MM.1S (cell line): ENCODE measurements at regions not wholly inside any gene's neighbourhood (a gene's known extent, or its start where the extent isn't known, plus 50 kb on each side); places are given as distances from the start of the nearest gene placed in this dataset.
A peak's percentile ranks its signal among the peaks of the same experiment; 100 is the strongest.

ENCODE experiments used
- DNase-seq: peaks from one replicate; pipeline ENCODE4 v3.0.0-alpha.2; 2015
- H2AFZ ChIP-seq: fragments of 300-600 bp; sonication (generic); 2 replicates; pipeline ENCODE4 v1.6.0; 2016; ENCODE audit warnings: antibody characterized with exemption, low read length
- H3F3A ChIP-seq: fragments of 300-600 bp; sonication (generic); 2 replicates; pipeline ENCODE4 v1.6.1; 2016; ENCODE audit warnings: mild to moderate bottlenecking, antibody characterized with exemption, low read length, moderate library complexity, mixed read lengths; ENCODE audit not compliant: insufficient read depth
- H3K27ac ChIP-seq: fragments of 300-600 bp; sonication (generic); 2 replicates; pipeline ENCODE4 v1.5.1; 2016; ENCODE audit warnings: mild to moderate bottlenecking, low read length
- H3K27me3 ChIP-seq: fragments of 300-600 bp; sonication (generic); replicated peaks from 2 replicates; pipeline ENCODE4 v1.6.0; 2016; ENCODE audit warnings: low read length; ENCODE audit not compliant: insufficient read depth
- H3K36me3 ChIP-seq: fragments of 300-600 bp; sonication (generic); replicated peaks from 2 replicates; pipeline ENCODE4 v1.6.1; 2016; ENCODE audit warnings: mild to moderate bottlenecking, low read length, mixed read lengths; ENCODE audit not compliant: insufficient read depth
- H3K4me1 ChIP-seq: fragments of 300-600 bp; sonication (generic); 2 replicates; pipeline ENCODE4 v1.6.1; 2016; ENCODE audit warnings: low read length, mixed read lengths
- H3K4me2 ChIP-seq: fragments of 300-600 bp; sonication (generic); 2 replicates; pipeline ENCODE4 v1.6.0; 2016; ENCODE audit warnings: low read depth, low read length
- H3K4me3 ChIP-seq: fragments of 300-600 bp; sonication (generic); 2 replicates; pipeline ENCODE4 v1.5.1; 2016; ENCODE audit warnings: low read length, mixed read lengths
- H3K79me2 ChIP-seq: fragments of 300-600 bp; sonication (generic); 2 replicates; pipeline ENCODE4 v1.6.1; 2016; ENCODE audit warnings: mixed run types, low read length, mixed read lengths
- H3K9ac ChIP-seq: fragments of 300-600 bp; sonication (generic); 2 replicates; pipeline ENCODE4 v1.6.1; 2016; ENCODE audit warnings: low read length, mixed read lengths
- H3K9me2 ChIP-seq: fragments of 300-600 bp; sonication (generic); replicated peaks from 2 replicates; pipeline ENCODE4 v1.6.1; 2016; ENCODE audit warnings: mild to moderate bottlenecking, low read length, mixed read lengths; ENCODE audit not compliant: insufficient read depth
- H3K9me3 ChIP-seq: fragments of 300-600 bp; sonication (generic); replicated peaks from 2 replicates; pipeline ENCODE4 v1.6.1; 2016; ENCODE audit warnings: mild to moderate bottlenecking, low read length, mixed read lengths; ENCODE audit not compliant: insufficient read depth
- H4K20me1 ChIP-seq: fragments of 300-600 bp; sonication (generic); 2 replicates; pipeline ENCODE4 v1.6.1; 2016; ENCODE audit warnings: mild to moderate bottlenecking, low read length, moderate library complexity, mixed read lengths; ENCODE audit not compliant: insufficient read depth
- CTCF ChIP-seq: fragments of 300-600 bp; sonication (generic); IDR thresholded peaks from 2 replicates; pipeline ENCODE4 v1.5.1; 2016; ENCODE audit warnings: antibody characterized with exemption, low read length, mixed read lengths
- EZH2 ChIP-seq: fragments of 300-600 bp; sonication (generic); optimal IDR thresholded peaks from 2 replicates; pipeline ENCODE3; 2017; ENCODE audit warnings: low read depth, mild to moderate bottlenecking, antibody characterized with exemption, low read length, mixed read lengths
- EZH2phosphoT487 ChIP-seq: fragments of 300-600 bp; sonication (generic); IDR thresholded peaks from 2 replicates; pipeline ENCODE4 v1.6.1; 2018; ENCODE audit warnings: antibody characterized with exemption, low read length

GRCh38 chr12:126873701-126874100, 1393.3 kb upstream of the TMEM132C start:
- H3K27me3 ChIP-seq: no peaks in the 10 kb centered on the region
- H3K36me3 ChIP-seq: no peaks in the 10 kb centered on the region
- no peak overlapping the region for H3K27ac ChIP-seq
- H3F3A ChIP-seq: no peaks in the 10 kb centered on the region
- H3K4me1 ChIP-seq: no peaks in the 10 kb centered on the region
- H4K20me1 ChIP-seq: no peaks in the 10 kb centered on the region
- H3K4me3 ChIP-seq: no peak overlapping the region
- H3K4me2 ChIP-seq: no peak overlapping the region
- no peak for DNase-seq
- no peaks in the 10 kb centered on the region for H3K9me3 ChIP-seq
- no peak overlapping the region for H2AFZ ChIP-seq
- H3K9ac ChIP-seq: no peak overlapping the region
- TF ChIP-seq EZH2 (no peak), EZH2phosphoT487 (no peak), CTCF (no peak)
- H3K9me2 ChIP-seq: no peaks in the 10 kb centered on the region
- no peaks in the 10 kb centered on the region for H3K79me2 ChIP-seq

GRCh38 chr12:126874427-126875026, 1392.4 kb upstream of the TMEM132C start:
- H3K79me2 ChIP-seq: no peaks in the 10 kb centered on the region
- H3K27me3 ChIP-seq: no peaks in the 10 kb centered on the region
- H2AFZ ChIP-seq: 0 out of 2 replicates have a peak overlapping the region, but pooled peaks have one; percentile 35
- no peak overlapping the region for H3K9ac ChIP-seq
- H3K36me3 ChIP-seq: no peaks in the 10 kb centered on the region
- H3K4me3 ChIP-seq: no peak overlapping the region
- H3K4me1 ChIP-seq: no peaks in the 10 kb centered on the region
- TF ChIP-seq EZH2phosphoT487 (no peak), CTCF (peak; percentile 76)
- H3K9me3 ChIP-seq: no peaks in the 10 kb centered on the region
- no peak overlapping the region for H3K4me2 ChIP-seq
- no peaks in the 10 kb centered on the region for H3F3A ChIP-seq
- no peaks in the 10 kb centered on the region for H3K9me2 ChIP-seq
- DNase-seq: peak; percentile 40
- no peak overlapping the region for H3K27ac ChIP-seq
- no peaks in the 10 kb centered on the region for H4K20me1 ChIP-seq

- H3K9me3 ChIP-seq: no peaks in the 10 kb centered on the region
- no peak overlapping the region for H3K9ac ChIP-seq
- no peaks in the 10 kb centered on the region for H3K27me3 ChIP-seq
- no peaks in the 10 kb centered on the region for H3K4me1 ChIP-seq
- no peak overlapping the region for H3K4me3 ChIP-seq
- DNase-seq: no peak
- H3K36me3 ChIP-seq: no peaks in the 10 kb centered on the region
- no peaks in the 10 kb centered on the region for H4K20me1 ChIP-seq
- H3K4me2 ChIP-seq: no peak overlapping the region
- TF ChIP-seq CTCF: no peak
- TF ChIP-seq EZH2: no peak
- no peak for TF ChIP-seq EZH2phosphoT487
- H3K9me2 ChIP-seq: no peaks in the 10 kb centered on the region
- no peak overlapping the region for H3K27ac ChIP-seq
- no peaks in the 10 kb centered on the region for H3K79me2 ChIP-seq
- H2AFZ ChIP-seq: no peak overlapping the region
- no peaks in the 10 kb centered on the region for H3F3A ChIP-seq
Measured at GRCh38 chr12:126879842-126880241, 1387.1 kb upstream of the TMEM132C start.
